OCI-LY7 (cell line): ENCODE measurements at regions not wholly inside any gene's neighbourhood (a gene's known extent, or its start where the extent isn't known, plus 50 kb on each side); places are given as distances from the start of the nearest gene placed in this dataset.

Source experiments
- BruUV-seq: library from RNA; stranded (reverse); fragments of 400-500 nt; replicated peaks from 2 replicates; lab custom pipeline; 2021; lab: Mats Ljungman, UMichigan
- CTCF ChIA-PET: fragments of 300-600 bp; sonication (Branson Sonifier 250); formaldehyde crosslinking; loops from one replicate; lab custom pipeline; 2022; ENCODE audit warnings: antibody characterized with exemption; ENCODE audit not compliant: unreplicated experiment; lab: Charles Lee
- POLR2A ChIA-PET: fragments of 300-600 bp; sonication (Branson Sonifier 250); formaldehyde crosslinking; loops from one replicate; lab custom pipeline; 2022; ENCODE audit warnings: antibody characterized with exemption; lab: Charles Lee
- DNase-seq: peaks from one replicate; pipeline ENCODE4 v3.0.0-alpha.2; 2015; ENCODE audit warnings: low spot score
- H2AFZ ChIP-seq: fragments of 200-600 bp; sonication (generic), shearing (Covaris generic); 2 replicates; pipeline ENCODE4 v1.6.1; 2014; ENCODE audit warnings: mild to moderate bottlenecking, antibody characterized with exemption, low read length, moderate library complexity
- H3K27ac ChIP-seq: fragments of 200-600 bp; sonication (generic); 2 replicates; pipeline ENCODE4 v1.5.1; 2014; ENCODE audit warnings: mixed run types, low read depth, mild to moderate bottlenecking, moderate library complexity, low read length, inconsistent platforms; ENCODE audit not compliant: poor library complexity, severe bottlenecking
- H3K36me3 ChIP-seq: fragments of 200-600 bp; sonication (generic); 2 replicates; pipeline ENCODE4 v1.6.1; 2014; ENCODE audit warnings: mild to moderate bottlenecking, antibody characterized with exemption, low read length, moderate library complexity, mixed read lengths; ENCODE audit not compliant: insufficient read depth
- H3K4me1 ChIP-seq: fragments of 200-600 bp; sonication (generic); 2 replicates; pipeline ENCODE4 v1.5.1; 2014; ENCODE audit warnings: mild to moderate bottlenecking, low read length; ENCODE audit not compliant: insufficient read depth, poor library complexity, severe bottlenecking
- H3K4me2 ChIP-seq: fragments of 200-600 bp; sonication (generic); 2 replicates; pipeline ENCODE4 v1.6.1; 2014; ENCODE audit warnings: mild to moderate bottlenecking, low read length
- H3K4me3 ChIP-seq: fragments of 200-600 bp; sonication (generic); 2 replicates; pipeline ENCODE4 v1.5.1; 2014; ENCODE audit warnings: mild to moderate bottlenecking, low read depth, low read length; ENCODE audit not compliant: poor library complexity, severe bottlenecking
- H3K79me2 ChIP-seq: fragments of 200-600 bp; sonication (generic); 2 replicates; pipeline ENCODE4 v1.6.1; 2016; ENCODE audit warnings: low read depth, mild to moderate bottlenecking, low read length, moderate library complexity, mixed read lengths; ENCODE audit not compliant: insufficient read depth
- H3K9me2 ChIP-seq: fragments of 200-600 bp; sonication (generic); 2 replicates; pipeline ENCODE4 v1.6.1; 2016; ENCODE audit warnings: mild to moderate bottlenecking, low read length, mixed read lengths; ENCODE audit not compliant: insufficient read depth
- H3K9me3 ChIP-seq: fragments of 200-600 bp; sonication (generic); 2 replicates; pipeline ENCODE4 v1.6.1; 2014; ENCODE audit warnings: mild to moderate bottlenecking, mixed run types, low read length, mixed read lengths
- H4K20me1 ChIP-seq: fragments of 200-600 bp; sonication (generic); 2 replicates; pipeline ENCODE4 v1.6.1; 2014; ENCODE audit warnings: mild to moderate bottlenecking, antibody characterized with exemption, low read length, moderate library complexity, mixed read lengths; ENCODE audit not compliant: insufficient read depth
- CTCF ChIP-seq: fragments of 200-600 bp; sonication (generic); conservative IDR thresholded peaks from 2 replicates; pipeline ENCODE4 v1.5.1; 2014; ENCODE audit warnings: mild to moderate bottlenecking, antibody characterized with exemption, low read length, moderate library complexity, mixed read lengths
- EZH2phosphoT487 ChIP-seq: fragments of 200-600 bp; sonication (generic); IDR thresholded peaks from 2 replicates; pipeline ENCODE4 v1.6.1; 2018; ENCODE audit warnings: low read depth, borderline replicate concordance, mild to moderate bottlenecking, mixed run types, antibody characterized with exemption, low read length, moderate library complexity, mixed read lengths
- intact Hi-C: fragments of 100-400 bp; cut with micrococcal nuclease; formaldehyde crosslinking; loops from one replicate; pipeline ENCODE4 v1.10.0; 2022; ENCODE audit not compliant: unreplicated experiment

- DNase-seq, result no peak
- intact Hi-C loops, result no loop called here
- Histone ChIP-seq H2AFZ (no peak overlapping the region), H3K4me1 (no peaks in the 10 kb centered on the region), H3K27ac (no peak overlapping the region), H3K9me2 (no peaks in the 10 kb centered on the region), H4K20me1 (no peaks in the 10 kb centered on the region), H3K4me2 (no peak overlapping the region), H3K4me3 (no peak overlapping the region), H3K79me2 (no peaks in the 10 kb centered on the region), H3K36me3 (no peaks in the 10 kb centered on the region), H3K9me3 (no peaks in the 10 kb centered on the region)
- TF ChIP-seq CTCF, result no peak
- TF ChIP-seq EZH2phosphoT487, result no peak
- BruUV-seq, result no TSS peak
- POLR2A ChIA-PET, result interaction anchor here (0.6 to 0.7 kb wide), 3 partner anchors 76 to 871 kb away, joined by 4 to 6 read pairs (median 5); no protein-coding TSS in a partner anchor
- CTCF ChIA-PET, result no interaction called here
Measured at GRCh38 chr4:13036841-13037240, 447.3 kb downstream of the RAB28 start.

GRCh38 chr4:13032936-13033335 is 451.2 kb downstream of the RAB28 start:
- Histone ChIP-seq H4K20me1 (no peaks in the 10 kb centered on the region), H3K4me3 (no peak overlapping the region), H2AFZ (no peak overlapping the region), H3K27ac (no peak overlapping the region), H3K4me2 (no peak overlapping the region), H3K36me3 (no peaks in the 10 kb centered on the region), H3K9me3 (no peaks in the 10 kb centered on the region), H3K9me2 (no peaks in the 10 kb centered on the region), H3K79me2 (no peaks in the 10 kb centered on the region), H3K4me1 (no peaks in the 10 kb centered on the region)
- TF ChIP-seq CTCF (no peak), EZH2phosphoT487 (no peak)
- POLR2A ChIA-PET, result interaction anchor here (0.8 kb wide), 1 partner anchor 10 kb away, joined by 4 read pairs; no protein-coding TSS in a partner anchor
- no peak for DNase-seq
- intact Hi-C loops, result no loop called here
- CTCF ChIA-PET, result no interaction called here
- BruUV-seq, result no TSS peak

- TF ChIP-seq CTCF (no peak), EZH2phosphoT487 (no peak)
- Histone ChIP-seq H2AFZ (no peak overlapping the region), H3K79me2 (no peaks in the 10 kb centered on the region), H4K20me1 (no peaks in the 10 kb centered on the region), H3K36me3 (no peaks in the 10 kb centered on the region), H3K4me3 (no peak overlapping the region), H3K9me3 (no peaks in the 10 kb centered on the region), H3K27ac (no peak overlapping the region), H3K9me2 (no peaks in the 10 kb centered on the region), H3K4me2 (no peak overlapping the region), H3K4me1 (no peaks in the 10 kb centered on the region)
- CTCF ChIA-PET, result no interaction called here
- intact Hi-C loops, result no loop called here
- BruUV-seq, result no TSS peak
- no peak for DNase-seq
- POLR2A ChIA-PET, result no interaction called here
Measured at GRCh38 chr4:13024147-13025105, 459.7 kb downstream of the RAB28 start.
